GM19239 (cell line): ENCODE measurements at regions not wholly inside any gene's neighbourhood (a gene's known extent, or its start where the extent isn't known, plus 50 kb on each side); places are given as distances from the start of the nearest gene placed in this dataset.

Experiments used
- DNase-seq: peaks from one replicate; pipeline ENCODE4 v3.0.0; 2011; ENCODE audit warnings: low spot score; ENCODE audit not compliant: insufficient read length
- FAIRE-seq: peaks from 2 replicates; lab custom pipeline; 2011; peaks lifted over from hg19 to GRCh38; lab: Jason Lieb, UNC

DNA sequence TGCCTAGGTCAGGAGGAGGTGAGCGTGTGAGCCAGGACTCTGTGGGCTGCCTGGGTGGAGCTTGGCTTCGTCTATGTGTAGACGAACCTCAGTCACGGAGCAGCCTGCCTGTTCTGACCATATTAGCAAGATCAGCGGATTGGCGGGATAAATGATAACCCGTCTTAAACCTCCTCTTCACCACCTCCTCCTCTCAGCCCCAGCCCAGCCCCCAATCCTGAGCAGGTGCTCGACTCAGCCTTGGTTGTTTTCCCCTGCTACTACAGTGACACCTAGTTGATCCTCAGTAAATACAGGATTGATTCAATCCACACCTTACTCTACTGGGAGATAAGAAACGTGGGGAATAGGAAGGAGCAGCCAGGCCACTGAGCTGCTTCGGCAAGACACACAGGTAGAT is 286.1 kb downstream of the IRX2 start:
- DNase-seq = no peak
- FAIRE-seq = no peak

DNA sequence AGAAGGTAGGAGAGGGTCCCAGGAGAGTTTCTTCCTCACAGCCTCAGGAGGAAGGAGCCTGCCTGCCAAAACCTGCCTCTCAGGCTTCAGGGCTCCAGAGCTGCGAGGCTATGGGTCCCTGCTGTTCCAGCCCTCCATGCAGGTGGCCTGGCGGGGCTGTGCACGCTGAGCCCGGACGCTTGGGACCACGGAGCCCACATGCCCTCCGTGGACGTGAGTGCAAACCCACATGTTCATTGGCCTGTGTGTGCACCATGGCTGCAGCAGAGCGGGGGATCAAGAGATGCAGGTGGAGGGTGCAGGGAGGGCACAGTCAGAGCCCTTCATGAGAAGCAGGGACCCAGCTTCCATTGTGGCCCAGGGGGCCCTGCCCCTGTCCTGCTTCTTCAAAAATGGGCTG is 287.3 kb downstream of the IRX2 start:
- FAIRE-seq = no peak
- no peak for DNase-seq

DNA sequence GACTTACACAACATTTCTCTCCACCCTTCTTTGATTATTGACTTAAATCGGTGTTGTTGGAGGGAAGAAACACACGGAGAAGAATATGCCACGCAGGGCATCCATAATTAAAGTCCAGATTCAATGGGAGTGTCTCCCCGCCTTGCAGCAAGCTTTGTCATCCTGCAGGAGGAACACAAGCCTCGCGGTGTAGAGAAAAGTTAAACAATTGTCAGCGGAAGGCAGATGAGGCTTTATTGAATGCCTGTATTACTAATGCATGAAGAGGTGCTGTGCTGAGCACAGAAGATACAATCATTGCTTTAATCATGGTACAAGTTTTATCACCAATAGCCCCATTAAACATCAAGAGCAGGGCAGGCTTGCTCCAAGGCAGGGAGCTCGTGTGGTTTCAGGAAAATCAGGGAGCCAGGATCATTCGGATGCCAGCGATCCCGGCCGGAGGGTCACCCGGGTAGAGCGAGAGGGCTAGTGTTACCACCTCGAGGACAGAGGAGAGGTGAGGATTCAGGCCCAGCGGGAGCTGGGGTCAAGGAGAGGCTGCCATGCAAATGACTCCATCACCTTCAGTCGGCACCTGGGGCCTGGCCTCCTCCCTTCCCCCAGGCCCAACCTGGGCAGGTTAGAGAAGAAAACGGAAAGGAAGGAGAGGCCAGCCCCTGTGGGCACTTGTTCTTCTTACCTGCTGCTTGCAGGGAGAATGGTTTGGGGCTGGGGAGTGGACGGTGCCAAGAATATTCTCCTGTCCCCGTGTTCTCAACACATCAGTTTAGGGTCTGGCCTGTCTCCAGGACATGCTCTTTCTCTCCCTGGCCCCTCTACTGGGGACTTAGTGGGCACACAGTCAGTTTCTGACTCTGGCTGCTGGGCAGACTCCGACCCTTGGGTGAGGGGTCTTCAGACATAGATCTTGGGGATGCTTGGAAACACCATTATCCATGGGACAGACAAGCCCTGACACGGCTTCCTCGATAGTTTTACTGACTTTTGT is 289.5 kb downstream of the IRX2 start:
- FAIRE-seq (no peak), DNase-seq (no peak)

DNA sequence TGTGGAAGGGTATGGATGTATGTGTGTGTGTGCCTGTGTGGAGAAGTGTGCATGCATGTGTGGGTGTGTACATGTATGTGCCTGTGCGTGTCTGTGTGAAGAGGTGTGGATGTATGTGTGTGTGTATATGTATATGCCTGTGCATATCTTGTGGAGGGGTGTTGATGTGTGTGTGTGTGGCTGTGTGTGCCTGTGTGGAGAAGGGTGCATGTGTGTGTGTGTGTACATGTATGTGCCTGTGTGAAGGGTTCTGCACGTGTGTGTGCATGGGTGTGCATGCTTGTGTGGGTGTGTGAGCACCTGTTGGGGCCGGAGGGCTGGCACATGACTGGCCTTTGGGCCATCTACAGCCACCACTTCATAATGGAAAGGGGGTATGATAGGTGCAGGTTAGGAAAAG is 291.4 kb downstream of the IRX2 start:
- FAIRE-seq = no peak

DNA sequence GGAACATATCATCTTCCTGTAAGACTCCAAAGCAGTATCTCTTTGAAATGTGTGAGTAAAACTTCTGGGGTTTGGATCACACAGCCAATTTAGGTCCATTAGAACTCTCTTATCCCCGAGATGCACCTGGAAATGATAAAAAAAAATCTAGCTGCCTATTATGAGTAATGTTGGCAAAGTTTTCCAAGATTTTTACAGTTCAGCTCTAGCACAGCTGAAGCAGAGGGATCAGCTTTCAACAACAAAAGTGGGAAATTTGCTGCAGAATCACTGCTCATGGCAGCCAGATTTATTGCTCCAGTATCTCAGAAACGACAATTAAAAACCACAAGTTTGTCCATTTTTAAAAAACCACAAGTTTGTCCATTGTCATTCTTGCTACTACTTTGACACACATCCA is 292.2 kb downstream of the IRX2 start:
- FAIRE-seq (no peak), DNase-seq (no peak)

More for the DNA sequence above, 291.4 kb downstream of the IRX2 start:
- no peak for DNase-seq

DNA sequence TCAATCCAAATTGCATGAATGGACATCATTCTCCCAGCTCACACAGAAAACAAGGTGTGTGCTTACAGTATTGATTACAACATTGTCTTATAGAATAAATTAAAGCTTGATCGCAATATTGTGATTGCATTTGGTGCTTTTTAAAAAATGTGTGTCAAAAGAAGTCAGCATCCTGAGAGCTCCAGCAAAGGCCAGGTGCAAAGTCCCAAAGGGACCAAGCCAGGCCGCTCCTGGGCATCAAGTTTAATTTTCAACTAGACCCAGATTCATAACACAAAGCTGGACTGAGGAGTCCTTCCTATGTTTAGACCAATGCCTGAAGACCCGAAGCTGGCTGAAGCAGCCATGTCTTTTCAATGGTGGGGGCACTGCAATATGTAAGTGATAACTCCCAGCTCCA is 295.6 kb downstream of the IRX2 start:
- DNase-seq (no peak), FAIRE-seq (no peak)

DNA sequence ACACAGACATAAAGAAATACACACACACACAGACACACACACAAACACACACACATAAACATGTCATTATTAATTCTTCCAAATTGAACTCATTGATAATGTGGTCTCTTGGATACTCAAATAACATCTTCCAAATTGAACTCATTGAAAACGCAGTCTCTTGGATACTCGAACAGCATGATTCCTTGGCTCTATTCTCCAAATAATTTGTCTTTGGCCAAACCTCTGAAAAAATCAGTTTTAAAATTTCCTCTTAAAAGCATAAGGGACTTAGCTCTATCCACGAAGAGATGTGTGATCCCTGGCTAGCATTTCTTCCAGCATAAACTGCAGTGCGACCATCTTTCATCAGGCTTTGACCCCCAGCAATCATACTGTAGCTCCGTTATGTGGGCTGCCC is 296.6 kb downstream of the IRX2 start:
- DNase-seq (no peak), FAIRE-seq (no peak)

DNA sequence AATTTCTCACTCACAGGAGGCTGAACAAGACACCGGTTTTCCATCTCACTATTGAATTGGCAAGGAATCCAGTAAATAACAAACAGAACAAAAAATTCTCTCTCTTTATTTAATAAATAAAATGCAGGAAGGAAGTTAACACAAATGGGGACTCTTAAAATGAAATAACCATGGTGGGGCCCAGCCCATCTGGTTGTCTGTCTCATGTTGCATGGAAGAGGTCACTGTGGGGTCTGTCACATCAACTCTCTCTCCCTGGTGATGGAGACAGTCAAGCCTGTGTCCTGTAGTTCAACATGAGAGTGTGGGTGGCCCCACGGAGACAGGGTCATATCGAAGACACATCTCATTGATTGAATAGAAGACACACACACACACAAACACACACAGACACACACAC is 297.7 kb downstream of the IRX2 start:
- FAIRE-seq (no peak), DNase-seq (no peak)

DNA sequence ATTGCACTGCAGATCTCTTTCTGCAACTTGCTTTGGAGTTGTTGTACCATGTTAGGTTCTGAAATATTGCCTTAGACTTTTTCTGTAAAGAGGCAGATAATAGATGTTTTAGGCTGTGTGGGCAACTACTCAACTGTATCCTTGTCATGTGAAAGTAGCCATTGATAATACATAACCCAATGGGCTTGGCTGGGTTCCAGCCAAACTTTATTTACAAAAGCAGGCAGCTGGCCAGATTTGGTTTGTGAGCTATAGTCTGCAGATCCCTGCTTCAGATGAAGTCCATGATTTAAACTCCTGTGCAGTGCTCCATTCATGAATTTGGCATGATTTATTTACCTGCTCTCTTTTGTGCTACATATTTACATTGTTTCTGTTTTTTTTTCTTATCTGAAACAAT is 300.4 kb downstream of the IRX2 start:
- FAIRE-seq (no peak), DNase-seq (no peak)

DNA sequence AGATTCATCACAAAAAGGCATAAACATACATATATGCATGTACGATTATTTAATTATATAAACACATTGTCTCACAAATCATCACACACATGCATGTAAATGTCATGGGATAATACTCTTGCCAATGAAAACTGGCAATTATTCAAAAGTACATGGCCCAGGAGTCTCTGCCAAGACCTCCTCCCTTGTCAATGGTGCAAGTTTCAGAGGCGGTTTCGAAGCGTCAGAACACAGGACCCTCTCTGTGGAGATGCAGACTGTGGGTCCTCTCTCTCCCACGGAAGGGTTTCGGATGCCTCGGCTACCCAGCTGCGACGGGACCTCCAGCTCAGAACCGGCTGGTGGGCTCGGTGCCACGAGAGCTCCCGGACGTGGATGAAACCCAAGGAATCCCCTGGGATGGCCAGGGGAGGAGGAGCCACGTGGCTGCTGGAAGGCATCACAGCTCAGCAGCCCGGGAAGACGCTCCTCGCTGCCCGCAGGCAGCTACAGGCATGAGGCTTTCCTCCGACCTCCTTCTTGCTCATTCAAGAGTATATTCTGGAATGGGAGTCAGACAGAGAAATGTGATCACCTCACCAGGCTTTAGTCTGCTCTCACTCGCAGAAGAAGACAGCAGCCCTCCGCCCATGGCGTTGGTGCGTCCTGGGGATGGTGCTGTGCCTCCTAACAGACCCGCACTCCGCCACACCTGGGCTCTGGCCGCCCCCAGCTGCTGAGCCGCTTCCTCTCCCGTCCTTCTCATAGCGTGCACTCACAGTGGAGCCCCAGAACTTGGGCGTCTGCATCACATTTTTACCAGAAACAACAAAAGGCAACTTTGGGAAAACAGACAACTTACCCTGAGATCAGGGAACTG is 308.8 kb downstream of the IRX2 start:
- no peak for FAIRE-seq

DNA sequence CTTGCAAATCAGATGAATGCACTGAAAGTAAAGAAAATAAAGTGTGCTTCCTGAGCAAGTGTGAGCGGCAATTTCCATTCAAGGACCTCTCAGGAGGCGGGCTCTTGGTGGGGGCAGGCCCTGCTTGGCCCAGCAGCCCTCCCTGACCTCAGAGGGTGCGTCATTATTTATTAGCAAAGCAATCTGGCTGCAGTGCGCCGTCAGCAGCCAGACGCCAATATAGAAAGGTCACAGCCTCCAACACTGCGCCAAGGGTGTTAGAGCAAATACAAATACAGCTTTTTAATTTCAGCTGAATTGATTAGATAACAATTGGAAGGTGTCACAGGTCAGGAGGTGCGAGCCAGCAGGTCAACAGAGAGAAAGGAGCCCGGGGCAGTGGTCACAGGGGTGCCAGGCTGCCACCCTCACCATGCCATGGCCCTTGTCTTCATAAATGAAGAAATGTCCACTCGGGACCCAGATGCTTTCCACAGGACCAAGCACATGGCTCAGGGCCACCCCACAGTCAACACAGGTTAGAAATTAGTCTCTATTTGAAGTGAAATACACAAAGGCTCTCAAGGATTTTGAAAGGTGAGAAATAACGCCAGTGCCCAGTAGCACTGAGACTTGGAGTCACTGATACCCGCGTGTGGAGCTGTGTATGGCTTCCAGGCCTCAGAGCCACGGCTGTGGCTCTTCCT is 309.8 kb downstream of the IRX2 start:
- DNase-seq (no peak), FAIRE-seq (no peak)

More for the DNA sequence above, 308.8 kb downstream of the IRX2 start:
- no peak for DNase-seq

DNA sequence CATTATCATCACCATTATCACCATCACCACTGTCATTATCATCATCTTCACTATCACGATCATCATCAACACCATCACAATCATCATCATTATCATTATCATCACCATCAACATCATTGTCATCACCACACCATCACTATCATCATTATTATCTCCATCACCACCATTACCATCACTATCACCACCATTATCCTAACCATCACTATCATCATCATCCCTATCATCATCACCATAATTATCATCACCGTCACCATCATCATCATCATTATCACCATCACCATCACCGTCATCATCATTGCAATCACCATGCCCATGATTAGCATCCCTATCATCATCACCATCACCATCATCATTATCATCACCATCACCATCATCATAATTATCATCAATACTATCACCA is 311.9 kb downstream of the IRX2 start:
- DNase-seq (no peak), FAIRE-seq (no peak)

DNA sequence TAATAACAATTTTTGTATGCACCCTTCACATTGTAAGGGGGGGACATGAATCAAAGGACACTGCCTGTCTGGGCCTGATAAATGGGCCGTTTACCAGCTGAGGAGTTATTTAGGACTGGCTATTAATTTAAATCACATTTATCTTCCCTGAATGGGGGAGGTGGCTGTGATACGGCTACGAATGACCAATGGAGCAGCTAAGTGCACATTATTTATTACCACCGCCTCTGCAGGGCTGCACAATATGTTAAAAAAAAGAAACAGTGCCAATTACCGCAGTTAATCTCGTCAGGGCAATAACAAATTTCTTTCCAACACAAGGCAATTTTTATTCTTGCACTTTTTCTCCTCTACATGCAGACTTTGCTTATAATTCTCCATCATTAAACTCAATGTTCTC is 318.4 kb downstream of the IRX2 start:
- DNase-seq (no peak), FAIRE-seq (no peak)

DNA sequence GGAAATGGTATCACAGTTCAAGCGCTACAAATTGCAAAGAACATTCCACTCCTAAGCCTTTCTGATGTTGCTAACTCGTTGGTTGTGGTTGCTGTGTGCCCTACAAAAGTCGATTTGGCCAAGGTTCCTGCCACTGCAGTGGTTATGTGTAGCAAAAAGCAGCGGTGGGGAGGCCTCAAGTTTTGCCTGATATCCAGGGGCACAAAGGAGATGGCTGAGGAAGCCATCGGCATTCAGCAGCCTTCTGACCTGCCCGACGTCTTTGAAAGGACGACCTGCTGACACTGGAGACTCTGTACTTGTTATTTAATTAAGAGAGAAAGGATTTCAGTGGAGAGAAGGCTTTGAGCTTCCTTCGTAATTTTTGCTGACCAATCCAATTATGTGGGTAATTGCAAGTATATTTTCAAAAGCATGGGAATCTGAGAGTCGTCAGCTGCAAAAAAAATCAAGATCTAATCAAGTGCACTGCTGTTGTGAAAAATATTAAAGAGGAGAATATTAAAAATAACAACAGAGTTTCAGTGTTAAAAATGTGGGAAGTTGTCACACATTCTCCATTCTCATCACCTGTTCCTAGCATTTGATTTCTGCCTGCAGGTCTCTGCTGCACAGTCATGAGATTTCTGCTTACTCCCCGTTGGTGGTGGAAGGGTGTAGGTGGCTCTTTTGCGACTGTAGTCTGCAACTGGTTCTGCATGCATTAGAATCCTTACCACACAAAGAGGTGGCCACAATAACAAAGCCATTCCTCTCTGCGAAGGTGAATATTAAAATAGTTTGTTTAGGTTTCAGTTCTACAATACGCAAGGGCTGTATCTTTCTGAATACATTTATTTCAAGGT is 319.2 kb downstream of the IRX2 start:
- no peak for DNase-seq
- FAIRE-seq = no peak

DNA sequence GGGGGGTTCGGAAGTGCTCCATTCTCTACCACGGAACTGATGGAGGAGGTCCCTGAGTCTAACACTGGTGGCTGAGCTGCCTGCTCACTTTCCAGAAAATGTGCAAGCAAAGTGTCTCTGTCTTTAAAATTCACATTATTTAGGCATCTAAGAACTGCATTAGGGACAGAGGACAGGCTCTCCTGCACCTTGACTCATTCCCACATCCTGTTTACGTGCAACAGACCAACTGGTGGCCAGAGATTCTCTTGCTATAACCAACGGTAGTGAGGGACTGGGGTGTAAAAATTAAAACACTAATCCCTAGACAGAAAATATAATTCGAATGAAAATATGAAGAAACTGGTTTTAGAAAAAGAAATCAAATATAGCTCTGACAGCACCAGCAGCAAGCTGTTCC is 320.9 kb downstream of the IRX2 start:
- no peak for FAIRE-seq
- DNase-seq = no peak

DNA sequence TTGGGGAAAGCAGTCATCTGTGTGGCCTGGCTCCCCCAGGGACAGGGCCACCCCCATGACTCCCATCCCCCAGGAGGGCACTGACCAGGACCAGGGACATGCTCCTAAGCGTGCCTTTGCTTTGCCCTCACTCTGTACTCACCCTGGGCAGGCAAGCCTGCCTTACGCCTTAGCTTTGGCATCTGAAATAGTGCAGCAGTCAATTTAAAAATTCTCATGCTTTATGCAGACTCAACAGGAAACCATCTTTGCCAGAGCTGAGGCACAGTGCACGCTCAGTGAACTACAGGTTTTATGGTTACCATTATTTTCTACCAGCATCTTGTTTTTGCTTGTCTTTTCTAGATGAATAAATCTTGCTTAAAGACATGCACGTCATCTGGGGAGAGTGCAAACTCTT is 323.5 kb downstream of the IRX2 start:
- DNase-seq = no peak
- FAIRE-seq = no peak

DNA sequence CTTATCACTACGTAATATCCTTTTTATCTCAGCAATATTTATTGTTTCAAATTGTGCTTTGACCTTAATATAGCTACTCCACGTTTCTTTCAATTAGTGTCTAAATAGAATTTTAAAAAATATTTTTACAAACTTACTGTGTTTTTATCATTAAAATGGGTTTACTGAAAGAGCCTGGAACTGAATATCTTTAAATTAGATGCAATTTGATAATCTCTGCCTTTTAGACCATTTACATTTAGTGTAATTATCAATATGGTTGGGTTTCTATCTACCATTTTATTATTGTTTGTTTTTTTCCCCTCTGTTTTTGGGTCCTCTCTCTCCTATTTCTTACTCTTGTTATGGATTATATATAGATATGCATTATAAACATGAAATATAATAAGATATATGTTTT is 327.8 kb downstream of the IRX2 start:
- DNase-seq = no peak
- FAIRE-seq = no peak

DNA sequence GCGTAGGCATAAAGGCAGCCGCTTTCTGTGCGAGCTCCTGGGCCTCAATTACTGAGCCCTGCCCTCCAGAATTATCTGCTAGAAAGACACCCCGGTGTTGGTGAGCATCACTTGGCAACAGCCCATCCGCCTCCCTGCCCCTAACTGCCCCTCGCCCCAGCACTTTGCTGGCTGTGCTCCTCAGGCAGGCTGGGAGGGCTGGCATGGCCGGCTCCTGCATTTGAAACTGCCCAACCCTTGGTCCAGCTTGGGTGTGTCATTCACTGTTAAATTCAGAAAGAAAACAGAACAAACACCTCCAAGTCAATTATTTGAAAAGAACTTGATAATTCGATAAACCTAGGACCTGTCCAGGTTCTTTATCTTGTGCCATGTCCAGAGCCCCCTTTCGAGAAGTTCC is 334.2 kb downstream of the IRX2 start:
- no peak for FAIRE-seq

DNA sequence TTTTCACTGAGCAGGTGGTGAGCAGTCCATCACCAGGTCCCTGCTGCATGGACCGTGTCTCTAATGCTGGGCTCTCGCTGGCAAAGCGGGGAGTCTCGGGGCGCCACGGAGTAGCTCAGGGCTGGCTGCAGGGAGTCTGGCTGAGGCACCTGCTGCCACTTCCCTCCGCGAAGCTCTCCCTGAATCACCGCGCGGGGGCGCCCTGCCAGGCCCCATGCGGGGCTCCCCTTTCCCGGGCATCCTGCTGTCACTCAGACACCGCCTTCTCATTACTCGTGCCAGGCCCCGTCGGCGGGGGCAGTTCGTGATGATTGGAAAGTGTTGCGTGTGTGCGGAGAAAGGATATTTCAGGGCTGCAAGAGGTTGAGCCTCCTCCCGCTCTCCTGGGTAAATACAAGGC is 335.8 kb downstream of the IRX2 start:
- DNase-seq (no peak), FAIRE-seq (no peak)

More for the DNA sequence above, 334.2 kb downstream of the IRX2 start:
- no peak for DNase-seq

DNA sequence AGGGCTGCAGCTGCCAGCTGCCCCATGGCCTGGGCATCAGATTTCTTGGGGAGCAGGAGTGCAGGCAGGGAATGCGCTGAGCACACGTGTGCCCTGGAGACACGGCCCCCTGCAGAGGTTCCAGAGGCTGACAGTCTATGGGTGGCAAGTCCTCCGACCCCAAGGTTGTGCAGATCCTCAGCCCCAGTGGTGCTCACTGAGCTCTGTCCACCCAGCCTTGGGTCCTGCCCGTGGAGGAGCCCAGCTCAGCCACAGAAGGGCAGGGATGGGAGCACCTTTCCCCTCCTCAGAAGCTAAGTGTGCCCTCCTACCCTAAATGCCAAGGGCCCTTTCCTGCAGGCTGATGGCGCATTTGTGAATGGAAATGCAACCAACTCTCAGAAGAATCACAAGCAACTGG is 341.0 kb downstream of the IRX2 start:
- FAIRE-seq (no peak), DNase-seq (no peak)
